Ishikawa (cell line): ENCODE measurements at regions not wholly inside any gene's neighbourhood (a gene's known extent, or its start where the extent isn't known, plus 50 kb on each side); places are given as distances from the start of the nearest gene placed in this dataset.

ENCODE experiments used
- CEBPB ChIP-seq: IDR thresholded peaks from 2 replicates; pipeline ENCODE4 v1.6.1; 2012
- EP300 ChIP-seq: IDR thresholded peaks from 2 replicates; pipeline ENCODE4 v1.6.1; 2012; ENCODE audit warnings: borderline replicate concordance
- FOXM1 ChIP-seq: IDR thresholded peaks from 2 replicates; pipeline ENCODE4 v1.6.1; 2012; ENCODE audit warnings: low read depth, borderline replicate concordance
- MAX ChIP-seq: IDR thresholded peaks from 2 replicates; pipeline ENCODE4 v1.6.1; 2012
- NFIC ChIP-seq: IDR thresholded peaks from 2 replicates; pipeline ENCODE4 v1.6.1; 2012
- RAD21 ChIP-seq: IDR thresholded peaks from 2 replicates; pipeline ENCODE4 v1.6.1; 2012; ENCODE audit warnings: low read depth
- REST ChIP-seq: IDR thresholded peaks from 2 replicates; pipeline ENCODE4 v1.6.1; 2012; ENCODE audit warnings: low read depth, mild to moderate bottlenecking
- TAF1 ChIP-seq: IDR thresholded peaks from 2 replicates; pipeline ENCODE4 v1.6.1; 2012; ENCODE audit warnings: low read depth, mild to moderate bottlenecking
- TCF12 ChIP-seq: IDR thresholded peaks from 2 replicates; pipeline ENCODE4 v1.6.1; 2012; ENCODE audit warnings: low read depth

- no peak for TF ChIP-seq REST
- TF ChIP-seq RAD21, result no peak
- no peak for TF ChIP-seq FOXM1
- TF ChIP-seq EP300, result no peak
- TF ChIP-seq TAF1, result no peak
- TF ChIP-seq CEBPB, result no peak
- TF ChIP-seq NFIC, result no peak
- no peak for TF ChIP-seq MAX
- TF ChIP-seq TCF12, result no peak
Measured at GRCh38 chr13:111437856-111438547, 117.6 kb downstream of the TEX29 start.
